Activated gamma-delta T cell treated with anti-CD3 and anti-CD28 coated beads, Interleukin-2, amount 50 U/mL, for 16 hours (primary cell): ENCODE measurements at regions not wholly inside any gene's neighbourhood (a gene's known extent, or its start where the extent isn't known, plus 50 kb on each side); places are given as distances from the start of the nearest gene placed in this dataset.

ENCODE experiments used
- DNase-seq: peaks from one replicate; pipeline ENCODE4 v3.0.0-alpha.2; 2020; ENCODE audit warnings: low read depth

DNA sequence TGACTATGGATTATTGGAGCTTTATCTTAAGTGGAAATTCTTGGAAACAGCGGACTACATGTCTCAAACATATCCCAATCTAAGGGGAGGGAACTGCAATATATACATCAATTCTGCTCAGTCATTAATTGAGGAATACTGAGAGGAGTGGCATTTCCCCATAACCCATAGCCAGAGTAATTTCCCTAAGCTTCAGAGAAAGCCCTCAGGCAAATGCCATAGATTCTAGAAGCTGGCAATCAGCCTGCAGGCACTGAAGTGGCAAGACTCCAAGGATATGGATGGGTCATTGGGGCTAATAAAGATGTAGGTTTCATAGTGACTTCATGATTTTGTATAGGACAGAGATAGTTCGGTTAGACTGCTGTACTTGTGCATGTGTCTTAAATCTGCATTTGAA is 1960.5 kb upstream of the PIK3C3 start:
- DNase-seq, result no peak

DNA sequence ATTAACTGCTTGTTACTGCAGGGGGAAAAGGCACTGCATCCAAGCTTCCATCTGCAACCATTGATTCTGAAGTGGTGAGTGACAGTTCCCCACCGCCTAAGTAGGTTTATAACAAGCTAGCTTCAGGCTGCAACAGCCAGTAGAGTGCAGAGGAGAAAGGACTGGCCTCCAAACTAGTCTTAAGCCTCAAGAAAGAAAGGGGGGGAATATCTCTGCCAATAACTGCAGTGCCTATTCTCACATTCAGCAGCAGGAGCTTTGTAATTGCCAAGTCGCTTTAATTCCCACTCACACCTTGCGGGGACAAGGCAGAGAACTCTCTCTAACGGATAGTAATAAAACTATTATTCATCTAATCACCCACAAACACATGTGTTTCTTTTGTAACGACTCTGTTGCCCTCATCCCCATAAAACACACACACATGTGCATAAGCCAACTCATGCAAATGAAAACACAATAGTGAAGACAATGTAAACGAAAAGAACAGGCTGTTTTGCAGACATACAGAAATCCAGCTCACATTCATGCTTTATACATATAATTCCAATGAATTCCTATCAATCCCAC is 1963.3 kb upstream of the PIK3C3 start:
- DNase-seq, result no peak

DNA sequence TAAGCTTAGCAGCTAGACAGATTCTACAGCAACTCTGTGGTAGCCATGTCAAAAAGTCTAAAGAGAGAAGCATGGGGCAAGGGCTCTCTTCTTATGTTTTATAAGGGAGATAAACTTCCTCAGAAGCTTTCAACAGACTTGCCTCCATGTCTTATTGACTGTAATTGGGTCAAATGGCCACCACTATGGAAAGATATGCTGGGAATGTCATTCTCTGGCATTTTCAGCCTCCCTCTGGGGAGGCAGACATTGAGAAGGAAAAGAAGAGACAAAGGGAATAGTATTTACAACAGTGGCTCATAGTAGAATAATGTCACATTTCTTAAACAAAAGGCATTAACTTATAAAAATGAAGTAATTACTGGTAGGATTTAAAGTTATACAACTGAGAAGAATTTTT is 1964.5 kb upstream of the PIK3C3 start:
- no peak for DNase-seq

DNA sequence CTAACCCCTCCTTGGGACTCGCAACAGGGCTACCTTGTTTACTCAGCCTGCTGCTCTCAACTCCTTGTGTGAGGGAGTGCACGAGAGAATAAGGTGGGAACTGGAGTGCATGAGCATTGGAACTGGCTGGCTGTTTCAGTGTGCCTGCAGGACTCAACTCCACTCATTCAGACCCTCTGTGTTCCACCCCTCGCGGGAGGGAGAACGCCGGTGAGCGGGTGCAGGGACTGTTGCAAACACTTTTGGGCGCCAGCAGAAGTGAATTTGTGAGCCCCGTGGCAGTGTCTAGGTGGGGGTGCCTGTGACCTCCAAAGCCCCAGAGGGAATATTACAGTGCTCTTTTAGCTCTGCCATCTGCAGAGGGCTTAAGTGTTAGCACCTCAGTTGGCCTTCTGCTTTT is 1978.3 kb upstream of the PIK3C3 start:
- DNase-seq, result no peak

DNA sequence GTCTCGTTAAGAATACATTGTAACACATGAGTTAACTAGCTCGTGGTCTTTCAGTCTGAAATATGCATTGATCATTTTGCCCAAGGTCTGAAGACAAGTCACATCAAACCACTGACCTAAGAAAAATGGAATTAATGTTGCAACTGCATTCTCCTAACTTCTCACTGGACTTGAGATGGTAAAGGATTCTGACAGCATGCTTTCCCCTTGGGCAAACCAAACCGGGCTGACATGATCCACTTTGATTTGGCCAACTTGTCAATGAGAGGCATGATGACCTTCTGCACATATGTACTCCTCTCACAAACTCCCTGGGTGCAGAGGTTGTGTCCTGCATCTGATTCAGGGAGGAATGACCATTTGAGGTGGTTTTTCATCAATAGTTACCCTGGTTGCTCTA is 1982.5 kb upstream of the PIK3C3 start:
- no peak for DNase-seq

DNA sequence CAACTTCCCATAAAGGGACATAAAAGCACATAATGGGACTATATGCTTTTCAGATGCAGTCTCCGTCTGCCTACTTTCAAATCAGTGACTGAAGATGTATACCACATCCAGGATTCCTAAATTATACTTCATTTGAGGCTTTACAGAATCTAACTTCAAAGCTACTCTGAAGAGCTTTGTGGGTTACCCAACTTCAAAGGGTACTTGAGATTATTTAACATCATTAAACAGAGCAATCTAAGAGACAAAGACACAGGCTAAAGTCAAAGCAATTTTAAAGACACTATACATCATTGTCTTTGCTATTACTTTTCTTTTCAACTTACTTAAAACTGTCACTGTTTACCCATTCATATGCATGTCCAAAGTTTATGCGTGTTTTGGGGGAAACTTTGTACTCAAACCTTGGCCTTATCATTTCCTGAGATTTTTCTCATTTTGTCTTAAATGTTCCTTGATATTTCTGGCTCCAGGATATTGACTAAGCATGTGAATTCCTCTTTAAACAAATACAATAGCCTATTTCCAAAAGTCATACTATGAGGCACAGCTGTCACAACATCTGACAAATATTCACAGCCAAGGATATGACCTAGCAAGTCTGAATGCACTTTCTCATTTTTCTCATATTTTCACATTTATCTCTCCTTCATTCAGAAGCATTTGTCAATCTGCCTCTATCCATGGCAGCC is 1985.1 kb upstream of the PIK3C3 start:
- DNase-seq, result no peak

DNA sequence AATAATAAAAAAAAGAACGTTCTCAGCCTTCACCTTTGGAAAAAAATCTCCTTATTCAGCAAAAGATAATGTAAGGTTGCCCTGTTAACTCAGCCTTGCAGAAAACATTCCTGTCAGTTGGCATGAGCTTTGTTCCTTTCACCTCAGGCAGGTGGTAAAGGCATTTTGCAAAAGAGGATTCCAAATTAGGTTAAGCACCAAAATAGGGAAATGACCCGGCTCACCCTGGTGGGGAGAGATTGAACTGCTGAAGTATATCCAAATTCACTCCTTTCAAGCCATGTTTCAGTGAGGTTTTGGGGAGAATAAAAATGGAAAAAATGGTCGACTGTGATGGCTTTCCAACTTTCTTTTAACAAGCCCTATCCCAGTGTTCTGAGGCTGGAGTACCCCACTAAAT is 1988.8 kb upstream of the PIK3C3 start:
- DNase-seq, result no peak

DNA sequence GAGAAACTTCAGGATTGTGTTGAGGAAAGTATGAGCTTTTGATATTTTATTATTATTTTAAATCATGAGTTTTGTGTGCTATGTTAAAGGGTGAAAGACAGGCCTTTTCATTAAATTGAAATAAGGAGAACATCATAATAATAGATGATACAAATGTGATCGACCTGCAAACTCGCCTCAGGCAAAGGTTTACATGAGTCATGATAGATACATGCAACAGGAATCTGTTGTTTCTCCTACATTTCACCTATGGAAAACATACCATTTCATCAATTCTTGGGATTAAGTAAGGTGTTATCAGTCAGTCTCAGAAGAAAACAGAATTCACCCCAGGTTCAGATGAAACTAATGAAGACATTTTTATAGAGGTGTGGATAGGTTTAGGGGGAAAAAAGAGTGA is 1992.5 kb upstream of the PIK3C3 start:
- no peak for DNase-seq

DNA sequence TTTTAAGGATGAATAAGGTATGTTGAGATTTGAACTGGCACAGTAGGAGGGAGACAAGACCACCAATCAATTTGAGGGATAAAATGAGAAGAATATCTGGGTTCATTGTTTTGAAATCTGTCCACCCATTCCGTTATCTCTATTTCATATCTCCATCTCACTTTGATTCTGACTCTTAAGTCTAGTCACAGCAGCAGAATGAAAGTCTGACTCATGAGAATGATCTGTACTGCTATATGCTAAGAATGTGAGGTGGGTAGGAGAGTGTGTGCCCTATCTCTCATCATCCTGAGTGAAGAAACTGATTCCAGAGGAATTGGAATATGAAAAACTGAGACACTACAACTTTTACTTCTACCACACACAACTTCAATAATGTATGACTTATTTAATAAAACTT is 1994.5 kb upstream of the PIK3C3 start:
- no peak for DNase-seq

DNA sequence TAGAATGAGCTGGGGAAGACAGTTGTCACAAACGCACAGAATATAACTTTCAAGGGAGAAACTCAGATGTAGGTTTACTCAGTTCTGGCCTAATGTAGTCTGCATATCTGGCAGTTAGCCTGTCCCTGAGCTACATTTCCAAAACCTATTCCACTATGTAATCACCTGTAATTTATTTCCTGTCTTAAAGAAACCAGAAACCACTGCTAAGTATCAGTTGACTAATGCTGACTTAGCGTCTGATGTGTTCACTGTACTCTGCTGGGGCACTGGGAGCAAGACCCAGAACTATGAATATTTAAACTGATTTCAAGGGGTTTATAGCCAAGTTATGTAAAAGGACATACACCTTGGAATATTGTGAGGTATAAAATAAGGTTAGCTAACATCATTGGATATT is 1995.2 kb upstream of the PIK3C3 start:
- DNase-seq, result no peak

DNA sequence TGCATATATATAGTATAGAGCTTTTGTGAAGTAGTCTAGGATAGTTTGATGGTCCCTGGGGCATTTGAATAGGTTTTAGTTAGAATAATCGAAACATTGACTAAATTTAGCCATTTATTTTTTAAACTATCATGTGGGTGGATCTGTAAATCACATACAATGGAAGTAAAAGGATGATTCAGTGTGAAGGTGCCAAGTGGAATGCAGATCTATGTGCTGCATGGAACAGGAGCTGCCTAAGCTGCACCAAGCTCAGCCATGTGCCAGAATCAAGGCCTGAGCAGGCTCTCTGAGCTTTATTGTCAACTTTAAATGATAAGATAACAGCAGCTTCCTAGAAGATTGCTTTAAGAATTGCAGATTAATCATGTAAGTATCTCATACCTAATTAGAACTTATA is 1996.2 kb upstream of the PIK3C3 start:
- no peak for DNase-seq

DNA sequence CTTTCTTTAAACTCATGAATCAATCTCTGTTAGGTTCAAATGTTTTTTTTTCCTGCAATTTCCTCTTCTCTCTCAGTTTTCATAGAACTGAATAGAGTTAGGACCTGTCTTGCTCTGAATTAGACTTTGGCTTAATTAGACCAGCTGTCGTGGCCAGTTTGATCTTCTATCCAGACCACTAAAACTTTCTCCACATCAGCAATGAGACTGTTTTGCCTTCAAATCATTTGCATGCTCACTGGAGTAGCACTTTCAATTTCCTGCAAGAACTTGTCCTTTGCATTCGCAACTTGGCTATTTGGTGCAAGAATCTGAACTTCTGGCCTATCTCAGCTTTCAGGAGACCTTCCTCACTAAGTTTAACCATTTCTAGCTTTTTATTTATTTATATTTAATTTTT is 2002.2 kb upstream of the PIK3C3 start:
- no peak for DNase-seq

DNA sequence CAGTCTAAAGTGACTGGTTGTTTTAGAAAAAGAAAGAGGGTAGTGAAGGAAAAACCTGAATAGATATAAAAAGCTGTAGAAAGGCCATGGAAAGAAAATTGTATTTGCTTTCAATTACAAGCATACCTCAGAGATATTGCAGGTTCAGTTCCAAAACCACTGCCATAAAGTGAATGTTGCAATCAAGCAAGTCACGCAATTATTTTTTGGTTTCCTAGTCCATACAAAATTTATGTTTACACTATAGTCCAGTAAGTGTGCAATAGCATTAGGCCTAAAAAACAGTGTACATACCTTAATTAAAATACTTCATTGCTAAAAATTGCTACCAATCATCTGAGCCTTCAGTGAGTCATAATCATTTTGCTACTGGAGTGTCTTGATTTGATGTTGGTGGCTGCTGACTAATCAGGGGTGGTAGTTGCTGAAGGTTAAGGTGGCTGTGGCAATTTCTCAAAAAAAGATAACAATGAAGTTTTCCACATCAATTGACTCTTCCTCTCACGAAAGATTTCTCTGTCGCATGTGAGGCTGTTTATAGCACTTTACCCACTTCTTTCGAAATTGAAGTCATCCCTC is 2003.8 kb upstream of the PIK3C3 start:
- DNase-seq, result no peak

DNA sequence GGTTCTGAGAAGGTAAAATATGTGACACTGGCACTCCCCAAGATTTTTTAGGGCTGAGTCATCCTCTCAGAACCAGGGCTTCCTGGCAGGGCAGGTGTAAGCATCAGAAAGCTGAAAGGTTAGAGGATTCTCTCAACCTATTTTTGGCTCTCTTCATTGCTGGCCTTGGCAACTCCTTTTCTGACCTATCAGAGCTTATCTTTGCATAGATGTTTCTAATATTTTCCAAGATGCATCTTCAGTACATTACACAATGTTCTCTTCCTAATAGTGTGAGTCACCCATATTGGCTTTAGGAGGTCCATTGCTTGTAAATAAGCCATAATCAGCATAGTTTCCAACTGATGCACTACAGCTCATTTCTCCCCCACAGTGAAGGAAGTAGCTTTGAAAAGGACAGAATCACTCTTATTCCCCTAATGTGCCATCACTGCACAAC is 2008.4 kb upstream of the PIK3C3 start:
- no peak for DNase-seq

DNA sequence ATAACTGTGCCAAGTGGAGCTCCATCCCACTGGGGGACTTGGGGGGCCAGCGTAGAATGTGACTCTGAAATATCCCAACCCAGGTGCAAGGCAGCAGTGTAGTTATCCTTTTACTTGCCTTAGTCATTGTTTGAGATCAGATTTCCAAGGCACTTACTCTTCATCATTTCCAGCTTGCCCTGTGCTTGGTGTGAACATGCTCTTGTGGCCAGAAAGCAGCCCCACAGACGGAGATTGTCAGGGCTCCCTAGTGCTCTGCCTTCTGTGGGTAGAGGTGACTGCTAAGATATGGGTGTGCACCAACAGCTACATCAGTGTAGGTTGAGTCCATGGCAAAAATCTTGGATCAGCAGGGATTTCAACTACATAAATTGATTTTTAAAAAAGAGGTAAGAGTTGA is 2010.0 kb upstream of the PIK3C3 start:
- no peak for DNase-seq

DNA sequence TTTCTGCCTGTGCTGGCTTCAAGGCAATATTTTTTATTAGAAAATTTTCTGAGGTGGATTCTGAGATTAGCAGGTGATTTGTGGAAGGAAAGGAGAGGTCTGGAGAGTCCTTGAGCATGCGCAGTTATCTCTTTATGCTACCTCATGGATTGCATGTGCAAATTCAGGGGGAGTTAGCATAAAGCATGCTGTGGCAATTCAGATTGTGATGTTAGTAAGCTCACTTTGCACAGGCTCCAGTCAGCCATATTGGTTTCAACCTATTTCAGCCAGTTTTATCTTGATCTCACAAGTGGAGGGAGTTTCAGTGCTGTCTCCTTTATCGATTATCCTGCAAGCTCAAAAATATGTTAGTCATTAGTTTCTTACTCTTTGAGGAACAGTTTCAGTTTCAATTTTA is 2012.3 kb upstream of the PIK3C3 start:
- no peak for DNase-seq

DNA sequence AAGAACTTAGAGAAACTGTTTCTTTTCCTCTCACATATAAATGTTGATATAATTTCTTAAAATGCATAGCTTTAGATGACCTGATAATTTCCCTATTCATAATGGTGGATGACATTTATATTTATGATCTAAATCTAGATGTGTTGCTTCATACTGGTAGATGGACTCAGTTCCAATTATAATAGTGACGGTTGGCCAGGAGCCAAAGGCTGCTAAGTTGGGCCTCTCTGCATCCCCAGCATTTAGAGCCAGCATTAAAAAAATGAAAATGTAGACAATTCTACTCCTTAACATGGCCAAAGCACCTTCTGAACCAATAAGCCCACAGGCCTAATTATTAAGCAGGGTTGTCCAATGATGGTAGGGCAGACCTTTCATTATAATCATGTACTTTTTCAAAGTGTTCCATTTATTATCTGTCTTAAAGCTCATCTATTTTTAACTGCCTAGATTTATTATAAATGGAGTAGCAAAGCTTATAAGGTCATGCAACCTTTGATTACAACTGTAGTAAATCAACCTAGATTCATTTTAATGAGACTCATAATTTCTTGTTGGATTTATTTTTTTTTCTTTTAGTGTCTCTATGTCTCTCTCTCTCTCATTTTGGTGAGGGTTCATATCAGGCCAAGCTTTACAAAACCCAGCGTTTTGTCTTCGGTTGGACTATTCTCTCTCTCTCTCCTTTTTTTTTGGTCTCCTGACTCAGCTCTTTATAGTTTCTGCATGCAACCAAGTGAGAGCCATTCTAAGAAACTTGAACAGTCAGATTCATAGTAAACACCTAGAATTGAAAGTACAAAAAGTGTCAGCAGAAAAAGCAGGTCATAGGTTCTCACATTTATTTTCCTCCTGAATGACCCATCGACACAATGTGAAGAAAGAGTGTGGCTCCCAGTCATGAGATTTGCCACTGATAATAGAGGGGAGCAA is 2016.1 kb upstream of the PIK3C3 start:
- DNase-seq, result no peak

DNA sequence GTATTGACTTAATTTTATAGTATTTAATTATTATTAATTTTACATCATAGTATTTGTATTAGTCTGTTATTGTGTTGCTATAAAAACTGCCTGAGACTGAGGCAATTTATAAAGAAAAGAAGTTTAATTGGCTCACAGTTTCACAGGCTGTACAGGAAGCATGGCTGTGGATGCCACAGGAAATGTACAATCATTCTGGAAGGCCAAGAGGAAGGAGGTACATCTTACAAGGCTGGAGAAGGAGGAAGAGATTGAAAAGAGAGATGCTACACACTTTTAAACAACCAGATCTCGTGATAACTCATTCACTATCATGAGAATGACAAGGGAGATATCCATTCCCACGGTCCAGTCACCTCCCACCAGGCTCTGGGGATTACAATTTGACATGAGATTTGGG is 2019.4 kb upstream of the PIK3C3 start:
- no peak for DNase-seq

DNA sequence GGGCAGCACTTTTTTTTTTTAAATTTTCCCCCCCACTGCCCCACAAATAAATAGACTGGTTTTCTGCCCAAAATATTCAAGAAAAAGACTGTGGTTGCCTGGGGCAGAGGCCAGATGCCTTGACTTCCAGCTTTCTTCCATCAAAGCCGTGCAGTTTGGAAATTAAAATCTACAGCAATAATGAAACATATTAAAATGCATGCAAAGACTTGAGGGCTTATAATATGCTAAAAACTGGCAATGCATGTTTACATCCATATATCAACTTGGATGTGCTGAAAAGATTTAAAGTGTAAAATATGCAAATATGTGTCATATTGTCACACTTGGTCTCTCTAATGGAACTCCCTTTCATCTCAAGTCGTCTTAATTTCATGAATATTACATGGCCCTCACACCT is 2036.2 kb upstream of the PIK3C3 start:
- DNase-seq, result no peak

DNA sequence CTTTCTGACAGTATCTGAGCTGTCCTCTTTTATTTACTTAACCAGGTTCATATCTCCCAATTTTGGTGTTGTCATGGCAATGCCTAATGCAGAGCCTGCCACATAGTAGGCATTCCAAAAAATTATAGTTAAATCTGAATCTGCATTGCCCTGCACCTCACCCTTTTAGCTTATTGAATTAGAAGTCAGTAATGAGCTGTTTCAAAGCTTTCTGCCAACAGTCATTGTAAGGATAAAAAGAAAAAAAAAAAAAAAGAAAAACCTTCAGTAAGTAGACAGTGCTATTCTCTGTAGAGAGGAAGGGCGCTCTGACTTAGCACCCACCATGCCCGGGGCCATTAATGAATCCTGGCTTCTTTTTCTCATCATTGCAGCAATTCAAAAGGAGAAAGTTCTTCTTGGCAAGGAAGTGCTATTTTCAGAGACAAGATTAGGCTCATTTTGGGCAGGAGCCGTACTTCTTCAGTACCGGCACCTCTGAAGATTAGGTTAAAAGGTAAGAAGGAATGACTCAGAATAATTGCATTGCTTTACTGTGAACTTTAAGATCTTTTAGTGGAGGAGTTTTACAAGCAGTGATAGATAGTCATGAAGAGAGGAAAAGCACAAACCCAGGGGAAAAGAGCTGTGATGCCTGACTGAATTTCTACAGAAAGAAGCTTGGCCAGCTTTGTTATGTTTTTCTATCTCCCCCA is 2041.2 kb upstream of the PIK3C3 start:
- DNase-seq, result no peak

DNA sequence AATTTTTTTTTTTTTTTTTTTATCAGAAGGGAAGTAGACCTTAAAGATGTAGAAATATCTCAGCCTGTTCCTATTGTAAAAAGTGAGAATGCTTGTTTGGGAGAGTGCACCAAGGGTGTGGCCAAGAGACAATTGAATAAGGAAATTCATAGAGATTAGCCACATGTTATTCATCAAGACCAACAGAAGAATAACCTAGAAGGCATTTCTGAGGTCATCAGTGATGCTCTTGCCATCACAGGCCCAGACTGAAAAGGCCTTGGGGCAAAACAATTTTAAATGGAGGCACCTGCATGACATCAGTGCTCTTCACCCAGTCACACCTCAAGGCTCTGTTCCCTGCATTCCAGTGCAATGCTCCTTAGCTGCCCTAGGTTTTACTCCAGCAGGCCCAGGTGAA is 2043.3 kb upstream of the PIK3C3 start:
- no peak for DNase-seq

DNA sequence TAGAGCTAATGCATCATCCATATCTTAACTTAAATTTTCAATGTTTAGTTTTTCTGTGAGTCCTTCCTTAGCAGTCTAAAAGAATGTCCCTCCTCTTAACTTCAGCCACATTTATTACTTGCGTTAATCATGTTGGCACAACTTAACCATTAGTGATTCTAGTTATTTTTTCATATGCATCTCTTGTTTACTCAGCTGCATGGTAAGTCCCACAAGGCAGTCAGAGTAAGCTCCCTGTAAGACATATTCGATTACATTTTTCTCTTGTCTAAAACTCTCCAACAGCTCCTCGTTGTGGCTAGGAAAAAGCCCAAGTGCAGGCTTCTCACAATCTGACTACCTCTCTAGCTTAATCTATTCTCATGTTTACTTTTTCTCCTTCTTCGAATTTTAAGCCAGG is 2045.3 kb upstream of the PIK3C3 start:
- DNase-seq, result no peak
